ENCODE measurements at regions not wholly inside any gene's neighbourhood (a gene's known extent, or its start where the extent isn't known, plus 50 kb on each side); places are given as distances from the start of the nearest gene placed in this dataset.

GRCh38 chr16:65769776-65770438, 596.6 kb upstream of the CDH5 start:
- TF ChIP-seq CTCF (conservative IDR thresholded peaks at IDR 0.05 in 1 of 2, IDR thresholded peaks at IDR 0.05 in 1 of 2; ENCODE audit: extremely low read depth in 1 of 2, insufficient read depth in 1 of 2, low read depth in 1 of 2, low read length in 2 of 2), result no peak
- TF ChIP-seq EZH2 (IDR thresholded peaks at IDR 0.05; ENCODE audit: borderline replicate concordance, low read length), result no peak
